ENCODE measurements at regions not wholly inside any gene's neighbourhood (a gene's known extent, or its start where the extent isn't known, plus 50 kb on each side); places are given as distances from the start of the nearest gene placed in this dataset.

DNA sequence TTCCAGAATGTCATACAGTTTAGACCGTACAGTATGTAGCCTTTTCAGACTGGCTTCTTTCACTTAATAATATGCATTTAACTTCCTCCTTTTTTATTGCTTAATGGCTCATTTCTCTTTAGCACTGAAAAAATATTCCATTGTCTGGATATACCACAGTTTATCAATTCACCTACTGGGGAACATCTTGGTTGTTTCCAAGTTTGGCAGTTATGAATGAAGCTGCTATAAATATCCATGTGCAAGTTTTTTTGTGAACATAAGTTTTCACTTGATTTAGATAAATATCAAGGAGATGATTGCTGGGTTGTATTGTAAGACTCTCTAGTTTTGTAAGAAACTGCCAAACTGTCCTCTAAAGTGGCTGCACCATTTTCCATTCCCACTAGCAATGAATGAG, 375.5 kb downstream of the PCDH18 start:
- ATAC-seq (no peak), DNase-seq (ENCODE audit: low read depth, low spot score) (no peak)
- CTCF ChIA-PET = no interaction called here
- no peak for TF ChIP-seq POLR2AphosphoS5 (IDR thresholded peaks at IDR 0.05; ENCODE audit: low read depth, low read length)
- no peak for TF ChIP-seq TCF7L2 (IDR thresholded peaks at IDR 0.05; ENCODE audit: low read depth, low read length)
- TF ChIP-seq, protein P1, sequence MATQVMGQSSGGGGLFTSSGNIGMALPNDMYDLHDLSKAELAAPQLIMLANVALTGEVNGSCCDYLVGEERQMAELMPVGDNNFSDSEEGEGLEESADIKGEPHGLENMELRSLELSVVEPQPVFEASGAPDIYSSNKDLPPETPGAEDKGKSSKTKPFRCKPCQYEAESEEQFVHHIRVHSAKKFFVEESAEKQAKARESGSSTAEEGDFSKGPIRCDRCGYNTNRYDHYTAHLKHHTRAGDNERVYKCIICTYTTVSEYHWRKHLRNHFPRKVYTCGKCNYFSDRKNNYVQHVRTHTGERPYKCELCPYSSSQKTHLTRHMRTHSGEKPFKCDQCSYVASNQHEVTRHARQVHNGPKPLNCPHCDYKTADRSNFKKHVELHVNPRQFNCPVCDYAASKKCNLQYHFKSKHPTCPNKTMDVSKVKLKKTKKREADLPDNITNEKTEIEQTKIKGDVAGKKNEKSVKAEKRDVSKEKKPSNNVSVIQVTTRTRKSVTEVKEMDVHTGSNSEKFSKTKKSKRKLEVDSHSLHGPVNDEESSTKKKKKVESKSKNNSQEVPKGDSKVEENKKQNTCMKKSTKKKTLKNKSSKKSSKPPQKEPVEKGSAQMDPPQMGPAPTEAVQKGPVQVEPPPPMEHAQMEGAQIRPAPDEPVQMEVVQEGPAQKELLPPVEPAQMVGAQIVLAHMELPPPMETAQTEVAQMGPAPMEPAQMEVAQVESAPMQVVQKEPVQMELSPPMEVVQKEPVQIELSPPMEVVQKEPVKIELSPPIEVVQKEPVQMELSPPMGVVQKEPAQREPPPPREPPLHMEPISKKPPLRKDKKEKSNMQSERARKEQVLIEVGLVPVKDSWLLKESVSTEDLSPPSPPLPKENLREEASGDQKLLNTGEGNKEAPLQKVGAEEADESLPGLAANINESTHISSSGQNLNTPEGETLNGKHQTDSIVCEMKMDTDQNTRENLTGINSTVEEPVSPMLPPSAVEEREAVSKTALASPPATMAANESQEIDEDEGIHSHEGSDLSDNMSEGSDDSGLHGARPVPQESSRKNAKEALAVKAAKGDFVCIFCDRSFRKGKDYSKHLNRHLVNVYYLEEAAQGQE (IDR thresholded peaks at IDR 0.05; ENCODE audit: insufficient read depth in 1 of 2, low read depth in 2 of 2, low read length in 1 of 2) = no peak
- TF ChIP-seq, protein P2, sequence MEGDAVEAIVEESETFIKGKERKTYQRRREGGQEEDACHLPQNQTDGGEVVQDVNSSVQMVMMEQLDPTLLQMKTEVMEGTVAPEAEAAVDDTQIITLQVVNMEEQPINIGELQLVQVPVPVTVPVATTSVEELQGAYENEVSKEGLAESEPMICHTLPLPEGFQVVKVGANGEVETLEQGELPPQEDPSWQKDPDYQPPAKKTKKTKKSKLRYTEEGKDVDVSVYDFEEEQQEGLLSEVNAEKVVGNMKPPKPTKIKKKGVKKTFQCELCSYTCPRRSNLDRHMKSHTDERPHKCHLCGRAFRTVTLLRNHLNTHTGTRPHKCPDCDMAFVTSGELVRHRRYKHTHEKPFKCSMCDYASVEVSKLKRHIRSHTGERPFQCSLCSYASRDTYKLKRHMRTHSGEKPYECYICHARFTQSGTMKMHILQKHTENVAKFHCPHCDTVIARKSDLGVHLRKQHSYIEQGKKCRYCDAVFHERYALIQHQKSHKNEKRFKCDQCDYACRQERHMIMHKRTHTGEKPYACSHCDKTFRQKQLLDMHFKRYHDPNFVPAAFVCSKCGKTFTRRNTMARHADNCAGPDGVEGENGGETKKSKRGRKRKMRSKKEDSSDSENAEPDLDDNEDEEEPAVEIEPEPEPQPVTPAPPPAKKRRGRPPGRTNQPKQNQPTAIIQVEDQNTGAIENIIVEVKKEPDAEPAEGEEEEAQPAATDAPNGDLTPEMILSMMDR (IDR thresholded peaks at IDR 0.05) = no peak
- TF ChIP-seq SIN3A (IDR thresholded peaks at IDR 0.05; ENCODE audit: borderline replicate concordance, insufficient read depth, low read depth, low read length) = no peak
- intact Hi-C loops (cut with micrococcal nuclease; ENCODE audit: unreplicated experiment) = no loop called here
- Histone ChIP-seq H3K36me3 (ENCODE audit: control insufficient read depth, insufficient read depth, low read length) (no peaks in the 10 kb centered on the region), H3K27ac (ENCODE audit: low read length) (no peak overlapping the region), H3K4me1 (ENCODE audit: control insufficient read depth, insufficient read depth, low read length) (no peaks in the 10 kb centered on the region), H3K9me3 (ENCODE audit: control insufficient read depth, insufficient read depth, low read depth, low read length) (no peaks in the 10 kb centered on the region), H3K4me3 (ENCODE audit: low read depth in 2 of 2, low read length in 2 of 2) (no peak overlapping the region), H3K27me3 (ENCODE audit: control insufficient read depth, insufficient read depth, low read length) (no peaks in the 10 kb centered on the region)
- POLR2A ChIA-PET = no interaction called here
- BruUV-seq (replicated peaks) = no TSS peak
- in situ Hi-C loops (cut with HindIII; ENCODE audit: low pct_unique_long_range_greater_than_20kb, low sequenced_read_pairs) = no loop called here

DNA sequence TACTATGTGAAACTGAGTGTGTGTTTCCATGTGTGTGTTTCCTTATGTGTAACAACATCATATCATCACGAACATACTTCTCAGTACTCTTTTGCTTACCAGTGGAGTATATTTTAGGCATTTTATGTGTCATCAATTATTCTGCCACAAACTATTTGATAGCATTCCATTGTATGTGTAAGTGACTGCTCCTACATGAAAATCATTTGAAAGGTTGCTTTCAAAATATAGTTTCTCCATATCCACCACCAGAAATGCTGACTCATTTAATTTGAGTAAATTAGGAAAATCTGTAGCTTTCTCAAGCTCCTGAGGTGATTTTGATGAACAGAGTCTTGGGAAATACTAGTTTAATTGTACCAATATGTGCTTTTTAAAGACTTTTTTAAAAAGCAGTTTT, 376.2 kb downstream of the PCDH18 start:
- Histone ChIP-seq H3K9me3 (ENCODE audit: control insufficient read depth, insufficient read depth, low read depth, low read length) (no peaks in the 10 kb centered on the region), H3K4me1 (ENCODE audit: control insufficient read depth, insufficient read depth, low read length) (no peaks in the 10 kb centered on the region), H3K36me3 (ENCODE audit: control insufficient read depth, insufficient read depth, low read length) (no peaks in the 10 kb centered on the region), H3K27me3 (ENCODE audit: control insufficient read depth, insufficient read depth, low read length) (no peaks in the 10 kb centered on the region), H3K27ac (ENCODE audit: low read length) (no peak overlapping the region), H3K4me3 (ENCODE audit: low read depth in 2 of 2, low read length in 2 of 2) (no peak overlapping the region)
- DNase-seq (ENCODE audit: low read depth, low spot score) = no peak
- no TSS peak for BruUV-seq (replicated peaks)
- intact Hi-C loops (cut with micrococcal nuclease; ENCODE audit: unreplicated experiment) (no loop called here), in situ Hi-C loops (cut with HindIII; ENCODE audit: low pct_unique_long_range_greater_than_20kb, low sequenced_read_pairs) (no loop called here)
- CTCF ChIA-PET = no interaction called here
- TF ChIP-seq TCF7L2 (IDR thresholded peaks at IDR 0.05; ENCODE audit: low read depth, low read length) = no peak
- TF ChIP-seq, protein P1 (IDR thresholded peaks at IDR 0.05; ENCODE audit: insufficient read depth in 1 of 2, low read depth in 2 of 2, low read length in 1 of 2) = no peak
- TF ChIP-seq, protein P2 (IDR thresholded peaks at IDR 0.05) = no peak
- no peak for TF ChIP-seq POLR2AphosphoS5 (IDR thresholded peaks at IDR 0.05; ENCODE audit: low read depth, low read length)
- TF ChIP-seq SIN3A (IDR thresholded peaks at IDR 0.05; ENCODE audit: borderline replicate concordance, insufficient read depth, low read depth, low read length) = no peak
- no peak for ATAC-seq
- POLR2A ChIA-PET = no interaction called here

Measured in Panc1 (cell line).